ENCODE measurements at regions not wholly inside any gene's neighbourhood (a gene's known extent, or its start where the extent isn't known, plus 50 kb on each side); places are given as distances from the start of the nearest gene placed in this dataset.

DNA sequence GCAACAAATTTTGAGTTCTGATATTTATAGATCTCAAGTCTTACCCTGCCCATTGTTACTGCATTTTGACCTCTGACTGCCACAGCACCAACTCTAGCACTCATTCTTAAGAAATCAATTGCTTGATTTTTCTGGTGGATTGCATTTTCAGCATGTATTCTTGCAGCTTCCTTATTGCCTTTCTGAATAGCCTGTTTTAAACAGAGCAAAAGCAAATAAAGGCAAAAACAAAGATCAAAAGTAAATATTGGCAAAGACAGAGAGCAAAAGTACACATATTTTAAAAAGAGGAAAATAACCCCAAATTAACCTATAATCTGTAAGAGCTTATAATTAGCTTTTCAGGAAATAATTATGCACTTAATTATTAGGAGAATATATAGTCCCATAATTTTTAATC, 129.4 kb upstream of the TENT5D start:
- intact Hi-C loops (cut with micrococcal nuclease; ENCODE audit: unreplicated experiment): no loop called here
- H3K9me3 ChIP-seq (ENCODE audit: insufficient read depth, low read depth): no peaks in the 10 kb centered on the region
- no peaks in the 10 kb centered on the region for H4K20me1 ChIP-seq (ENCODE audit: insufficient read depth)
- H3K79me2 ChIP-seq (ENCODE audit: low read depth): no peaks in the 10 kb centered on the region
- no peak overlapping the region for H2AFZ ChIP-seq
- H3K4me2 ChIP-seq: no peak overlapping the region
- BruUV-seq (replicated peaks): no TSS peak
- no peak overlapping the region for H3K27ac ChIP-seq
- H3K4me1 ChIP-seq (replicated peaks; ENCODE audit: insufficient read depth): no peaks in the 10 kb centered on the region
- H3K9me2 ChIP-seq (ENCODE audit: insufficient read depth): no peaks in the 10 kb centered on the region
- ChIA-PET POLR2A (ENCODE audit: unreplicated experiment) (no interaction called here), CTCF (no interaction called here)
- TF ChIP-seq EZH2 (IDR thresholded peaks at IDR 0.05; ENCODE audit: low read depth): no peak
- TF ChIP-seq, protein P1, sequence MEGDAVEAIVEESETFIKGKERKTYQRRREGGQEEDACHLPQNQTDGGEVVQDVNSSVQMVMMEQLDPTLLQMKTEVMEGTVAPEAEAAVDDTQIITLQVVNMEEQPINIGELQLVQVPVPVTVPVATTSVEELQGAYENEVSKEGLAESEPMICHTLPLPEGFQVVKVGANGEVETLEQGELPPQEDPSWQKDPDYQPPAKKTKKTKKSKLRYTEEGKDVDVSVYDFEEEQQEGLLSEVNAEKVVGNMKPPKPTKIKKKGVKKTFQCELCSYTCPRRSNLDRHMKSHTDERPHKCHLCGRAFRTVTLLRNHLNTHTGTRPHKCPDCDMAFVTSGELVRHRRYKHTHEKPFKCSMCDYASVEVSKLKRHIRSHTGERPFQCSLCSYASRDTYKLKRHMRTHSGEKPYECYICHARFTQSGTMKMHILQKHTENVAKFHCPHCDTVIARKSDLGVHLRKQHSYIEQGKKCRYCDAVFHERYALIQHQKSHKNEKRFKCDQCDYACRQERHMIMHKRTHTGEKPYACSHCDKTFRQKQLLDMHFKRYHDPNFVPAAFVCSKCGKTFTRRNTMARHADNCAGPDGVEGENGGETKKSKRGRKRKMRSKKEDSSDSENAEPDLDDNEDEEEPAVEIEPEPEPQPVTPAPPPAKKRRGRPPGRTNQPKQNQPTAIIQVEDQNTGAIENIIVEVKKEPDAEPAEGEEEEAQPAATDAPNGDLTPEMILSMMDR (conservative IDR thresholded peaks at IDR 0.05): no peak
- H3F3A ChIP-seq (ENCODE audit: insufficient read depth, low read depth): no peaks in the 10 kb centered on the region
- no peak for DNase-seq
- no peaks in the 10 kb centered on the region for H3K36me3 ChIP-seq (ENCODE audit: low read depth)
- H3K27me3 ChIP-seq (ENCODE audit: insufficient read depth, low read depth): no peaks in the 10 kb centered on the region
- no peak overlapping the region for H3K4me3 ChIP-seq

DNA sequence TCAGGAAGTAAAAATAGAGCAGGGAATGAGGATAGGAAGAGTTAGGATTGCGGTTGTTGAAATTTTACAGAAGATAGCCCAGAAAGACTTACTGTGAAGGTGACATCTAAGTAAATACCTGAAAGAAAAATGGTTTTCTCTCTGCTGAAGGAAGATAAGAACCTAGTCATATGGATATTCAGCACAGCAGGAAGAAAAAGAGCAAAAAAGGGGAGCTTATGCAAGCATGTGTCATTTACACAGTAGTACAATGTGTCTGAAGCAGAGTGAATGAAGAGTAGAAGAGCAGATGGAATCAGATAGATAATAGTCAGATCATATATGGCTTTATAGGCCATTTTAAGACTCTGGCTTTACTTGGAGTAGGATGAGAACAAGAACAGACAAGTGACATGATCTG, 126.9 kb upstream of the TENT5D start:
- Histone ChIP-seq H3K9me2 (ENCODE audit: insufficient read depth) (no peaks in the 10 kb centered on the region), H3K36me3 (ENCODE audit: low read depth) (no peaks in the 10 kb centered on the region), H4K20me1 (ENCODE audit: insufficient read depth) (no peaks in the 10 kb centered on the region), H3K27me3 (ENCODE audit: insufficient read depth, low read depth) (no peaks in the 10 kb centered on the region), H3K79me2 (ENCODE audit: low read depth) (no peaks in the 10 kb centered on the region), H2AFZ (no peak overlapping the region), H3K9me3 (ENCODE audit: insufficient read depth, low read depth) (no peaks in the 10 kb centered on the region), H3K4me1 (replicated peaks; ENCODE audit: insufficient read depth) (no peaks in the 10 kb centered on the region), H3F3A (ENCODE audit: insufficient read depth, low read depth) (no peaks in the 10 kb centered on the region), H3K4me3 (no peak overlapping the region), H3K4me2 (no peak overlapping the region), H3K27ac (no peak overlapping the region)
- TF ChIP-seq EZH2 (IDR thresholded peaks at IDR 0.05; ENCODE audit: low read depth): no peak
- TF ChIP-seq, protein P1 (conservative IDR thresholded peaks at IDR 0.05): no peak
- DNase-seq: no peak
- BruUV-seq (replicated peaks): no TSS peak
- ChIA-PET POLR2A (ENCODE audit: unreplicated experiment) (no interaction called here), CTCF (no interaction called here)
- intact Hi-C loops (cut with micrococcal nuclease; ENCODE audit: unreplicated experiment): no loop called here

DNA sequence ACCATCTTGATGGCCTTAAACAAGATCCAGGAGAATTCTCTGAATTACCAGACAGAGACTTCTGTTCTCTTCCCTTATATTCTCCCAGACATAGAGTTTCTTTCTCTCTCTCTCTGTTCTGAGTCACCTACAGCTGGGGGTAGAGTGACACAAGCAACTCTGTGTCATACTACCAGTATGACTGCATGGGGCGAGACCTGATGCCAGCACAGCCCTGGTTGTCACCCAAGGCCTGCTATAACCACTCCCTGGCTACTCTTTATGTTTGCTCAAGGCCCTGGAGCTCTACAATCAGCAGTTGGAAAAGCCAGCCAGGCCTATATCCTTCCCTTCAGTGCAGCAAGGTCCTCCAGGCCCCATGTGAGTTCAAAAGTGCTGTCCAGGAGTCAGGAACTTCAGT, 114.2 kb upstream of the TENT5D start:
- CTCF ChIA-PET: no interaction called here
- POLR2A ChIA-PET (ENCODE audit: unreplicated experiment): no interaction called here

More for the DNA sequence above, 114.2 kb upstream of the TENT5D start:
- H3K9me3 ChIP-seq (ENCODE audit: insufficient read depth, low read depth): no peaks in the 10 kb centered on the region
- no peaks in the 10 kb centered on the region for H3K4me1 ChIP-seq (replicated peaks; ENCODE audit: insufficient read depth)
- no peak for DNase-seq
- H3F3A ChIP-seq (ENCODE audit: insufficient read depth, low read depth): no peaks in the 10 kb centered on the region
- H3K9me2 ChIP-seq (ENCODE audit: insufficient read depth): no peaks in the 10 kb centered on the region
- no peaks in the 10 kb centered on the region for H3K36me3 ChIP-seq (ENCODE audit: low read depth)
- H2AFZ ChIP-seq: no peak overlapping the region
- H3K4me3 ChIP-seq: no peak overlapping the region
- no peak overlapping the region for H3K4me2 ChIP-seq
- no peak overlapping the region for H3K27ac ChIP-seq
- TF ChIP-seq EZH2 (IDR thresholded peaks at IDR 0.05; ENCODE audit: low read depth): no peak
- TF ChIP-seq, protein P1 (conservative IDR thresholded peaks at IDR 0.05): no peak
- no peaks in the 10 kb centered on the region for H3K27me3 ChIP-seq (ENCODE audit: insufficient read depth, low read depth)
- H4K20me1 ChIP-seq (ENCODE audit: insufficient read depth): no peaks in the 10 kb centered on the region
- BruUV-seq (replicated peaks): no TSS peak
- H3K79me2 ChIP-seq (ENCODE audit: low read depth): no peaks in the 10 kb centered on the region
- intact Hi-C loops (cut with micrococcal nuclease; ENCODE audit: unreplicated experiment): no loop called here
